ENCODE measurements at regions not wholly inside any gene's neighbourhood (a gene's known extent, or its start where the extent isn't known, plus 50 kb on each side); places are given as distances from the start of the nearest gene placed in this dataset.

DNA sequence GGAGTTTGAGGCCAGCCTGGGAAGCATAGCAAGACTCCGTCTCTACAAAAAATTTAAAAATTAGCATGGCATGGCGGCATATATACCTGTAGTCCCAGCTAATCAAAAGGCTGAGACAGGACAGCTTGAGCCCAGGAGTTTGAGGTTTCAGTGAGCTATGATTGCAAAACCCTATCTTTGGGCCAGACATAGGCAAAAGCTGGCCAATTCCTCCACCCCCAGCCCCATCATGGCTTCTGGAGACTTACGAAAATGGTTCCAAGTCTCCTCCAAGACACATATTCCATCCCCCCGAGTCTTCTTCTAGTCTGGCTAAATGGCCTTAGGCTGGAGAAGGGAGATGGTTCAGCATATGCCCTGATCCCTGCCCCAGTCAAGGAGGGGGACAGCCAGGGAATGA, 172.8 kb upstream of the HAAO start:
- SMC1A ChIA-PET (ENCODE audit: uncharacterized antibody, unreplicated experiment): interaction anchor here (0.6 kb wide), 1 partner anchor 36 kb away, joined by 4 read pairs; no protein-coding TSS in a partner anchor

More for the DNA sequence above, 172.8 kb upstream of the HAAO start:
- in situ Hi-C loops (cut with MboI) (no loop called here), intact Hi-C loops (cut with micrococcal nuclease; ENCODE audit: unreplicated experiment) (no loop called here)
- WGBS (ENCODE audit: insufficient coverage, insufficient replicate concordance, low lambda C conversion rate, missing lambda C conversion rate): 64% methylated on average over 4 of the region's 4 CpGs
- no peaks in the 10 kb centered on the region for H4K20me1 ChIP-seq (ENCODE audit: control insufficient read depth, insufficient read depth)
- ChIA-PET RAD21 (ENCODE audit: unreplicated experiment) (interaction anchor here (2.4 kb wide), 1 partner anchor 10 kb away, joined by 12 read pairs; no protein-coding TSS in a partner anchor), POLR2A (no interaction called here), CTCF (interaction anchor here (0.6 to 3.4 kb wide), 6 partner anchors 9 to 203 kb away, joined by 3 to 17 read pairs (median 3); no protein-coding TSS in a partner anchor)
- no peak overlapping the region for H3K9ac ChIP-seq (ENCODE audit: control insufficient read depth, insufficient read depth, low read length)
- no peaks in the 10 kb centered on the region for H3K79me2 ChIP-seq (ENCODE audit: control insufficient read depth, insufficient read depth, low read length)
- no peak overlapping the region for H3K27ac ChIP-seq (ENCODE audit: control insufficient read depth, insufficient read depth)
- H3K36me3 ChIP-seq (ENCODE audit: control insufficient read depth in 2 of 2, insufficient read depth in 2 of 2, low read length in 1 of 2): no peaks in the 10 kb centered on the region
- no peak overlapping the region for H2AFZ ChIP-seq (ENCODE audit: control insufficient read depth, low read depth, low read length)
- TF ChIP-seq SMARCA5 (IDR thresholded peaks at IDR 0.05) (no peak), RCOR1 (conservative IDR thresholded peaks at IDR 0.05; ENCODE audit: low read depth, low read length) (no peak), SPI1 (IDR thresholded peaks at IDR 0.05; ENCODE audit: borderline replicate concordance, insufficient read depth, low read depth, low read length) (no peak), NFYA (IDR thresholded peaks at IDR 0.05; ENCODE audit: borderline replicate concordance, low read depth, low read length) (no peak), NBN (IDR thresholded peaks at IDR 0.05) (no peak)
- TF ChIP-seq, protein P1, sequence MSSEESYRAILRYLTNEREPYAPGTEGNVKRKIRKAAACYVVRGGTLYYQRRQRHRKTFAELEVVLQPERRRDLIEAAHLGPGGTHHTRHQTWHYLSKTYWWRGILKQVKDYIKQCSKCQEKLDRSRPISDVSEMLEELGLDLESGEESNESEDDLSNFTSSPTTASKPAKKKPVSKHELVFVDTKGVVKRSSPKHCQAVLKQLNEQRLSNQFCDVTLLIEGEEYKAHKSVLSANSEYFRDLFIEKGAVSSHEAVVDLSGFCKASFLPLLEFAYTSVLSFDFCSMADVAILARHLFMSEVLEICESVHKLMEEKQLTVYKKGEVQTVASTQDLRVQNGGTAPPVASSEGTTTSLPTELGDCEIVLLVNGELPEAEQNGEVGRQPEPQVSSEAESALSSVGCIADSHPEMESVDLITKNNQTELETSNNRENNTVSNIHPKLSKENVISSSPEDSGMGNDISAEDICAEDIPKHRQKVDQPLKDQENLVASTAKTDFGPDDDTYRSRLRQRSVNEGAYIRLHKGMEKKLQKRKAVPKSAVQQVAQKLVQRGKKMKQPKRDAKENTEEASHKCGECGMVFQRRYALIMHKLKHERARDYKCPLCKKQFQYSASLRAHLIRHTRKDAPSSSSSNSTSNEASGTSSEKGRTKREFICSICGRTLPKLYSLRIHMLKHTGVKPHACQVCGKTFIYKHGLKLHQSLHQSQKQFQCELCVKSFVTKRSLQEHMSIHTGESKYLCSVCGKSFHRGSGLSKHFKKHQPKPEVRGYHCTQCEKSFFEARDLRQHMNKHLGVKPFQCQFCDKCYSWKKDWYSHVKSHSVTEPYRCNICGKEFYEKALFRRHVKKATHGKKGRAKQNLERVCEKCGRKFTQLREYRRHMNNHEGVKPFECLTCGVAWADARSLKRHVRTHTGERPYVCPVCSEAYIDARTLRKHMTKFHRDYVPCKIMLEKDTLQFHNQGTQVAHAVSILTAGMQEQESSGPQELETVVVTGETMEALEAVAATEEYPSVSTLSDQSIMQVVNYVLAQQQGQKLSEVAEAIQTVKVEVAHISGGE (CRISPR knock-in tag; IDR thresholded peaks at IDR 0.05): no peak
- TF ChIP-seq, protein P2, sequence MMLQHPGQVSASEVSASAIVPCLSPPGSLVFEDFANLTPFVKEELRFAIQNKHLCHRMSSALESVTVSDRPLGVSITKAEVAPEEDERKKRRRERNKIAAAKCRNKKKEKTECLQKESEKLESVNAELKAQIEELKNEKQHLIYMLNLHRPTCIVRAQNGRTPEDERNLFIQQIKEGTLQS (IDR thresholded peaks at IDR 0.05; ENCODE audit: borderline replicate concordance, extremely low read depth, low read depth, low read length): no peak
- peaks cover 10% of the 10 kb centered on the region for H3K4me1 ChIP-seq (ENCODE audit: control insufficient read depth, insufficient read depth, low read length)
- peaks cover 0 to 2% of the 10 kb centered on the region in 2 experiments; a peak in 2 of 4 replicates for H3K27me3 ChIP-seq (replicated peaks in 1 of 2; ENCODE audit: control insufficient read depth in 2 of 2, insufficient read depth in 2 of 2, low read length in 1 of 2)
- H3K4me3 ChIP-seq: no peak overlapping the region
- H3K4me2 ChIP-seq (ENCODE audit: control insufficient read depth, insufficient read depth): no peak overlapping the region
- DNase-seq (ENCODE audit: low read depth, low spot score) (no peak), FAIRE-seq (no peak), ATAC-seq (no peak)
- BruUV-seq (replicated peaks): no TSS peak
- no peaks in the 10 kb centered on the region for H3K9me3 ChIP-seq (replicated peaks; ENCODE audit: control insufficient read depth, insufficient read depth, low read length)
